ENCODE measurements at regions not wholly inside any gene's neighbourhood (a gene's known extent, or its start where the extent isn't known, plus 50 kb on each side); places are given as distances from the start of the nearest gene placed in this dataset.

GRCh38 chr2:235155163-235155562 is 203.3 kb downstream of the SH3BP4 start:
- no peaks in the 10 kb centered on the region for H3K79me2 ChIP-seq (ENCODE audit: control insufficient read depth in 1 of 2, insufficient read depth in 2 of 2, low read length in 2 of 2)
- H3K18ac ChIP-seq (ENCODE audit: extremely low read depth, low read length) = no peak overlapping the region
- no peak overlapping the region for H4K8ac ChIP-seq (ENCODE audit: extremely low read depth, insufficient read depth, low read length)
- H4K91ac ChIP-seq (replicated peaks; ENCODE audit: insufficient read length, low read length) = no peak overlapping the region
- no peak overlapping the region for H2BK120ac ChIP-seq (replicated peaks; ENCODE audit: low read depth, low read length)
- no peak overlapping the region for H3K23ac ChIP-seq (ENCODE audit: insufficient read length)
- no peak for DNase-seq (ENCODE audit: low read depth in 1 of 2, low spot score in 2 of 2)
- H3K9ac ChIP-seq (replicated peaks in 1 of 4; ENCODE audit: extremely low read depth in 1 of 4, low read depth in 3 of 4, low read length in 3 of 4) = no peak overlapping the region
- WGBS, 2 experiments (ENCODE audit: extremely low coverage in 1 of 2, insufficient coverage in 1 of 2, insufficient read length in 1 of 2, insufficient replicate concordance in 2 of 2, low coverage in 1 of 2, low lambda C conversion rate in 2 of 2, missing lambda C conversion rate in 1 of 2) = 92% methylated on average over 5 of the region's 5 CpGs; no CpG with 5 or more reads in 1 of the 2 experiments
- H2AFZ ChIP-seq (ENCODE audit: low read length) = no peak overlapping the region
- no peak overlapping the region for H3K4ac ChIP-seq (replicated peaks; ENCODE audit: insufficient read length, low read depth, low read length)
- no peak overlapping the region for H3K4me3 ChIP-seq (ENCODE audit: extremely low read depth in 1 of 4, insufficient read depth in 2 of 4, low read depth in 3 of 4, low read length in 4 of 4)
- no peak overlapping the region for H3K14ac ChIP-seq (ENCODE audit: insufficient read length)
- no peak overlapping the region for H4K5ac ChIP-seq (ENCODE audit: insufficient read length, low read depth, low read length)
- TF ChIP-seq SIX5 (IDR thresholded peaks at IDR 0.05; ENCODE audit: low read depth, low read length) (no peak), BACH1 (IDR thresholded peaks at IDR 0.05; ENCODE audit: low read length) (no peak)
- H3K56ac ChIP-seq (replicated peaks; ENCODE audit: insufficient read length, low read depth, low read length) = no peak overlapping the region
- CTCF ChIA-PET (ENCODE audit: partially characterized antibody) = interaction anchor here (1.2 to 1.6 kb wide), 2 partner anchors 21 to 23 kb away, joined by 3 to 4 read pairs; no protein-coding TSS in a partner anchor
- no peak for FAIRE-seq
- no peaks in the 10 kb centered on the region for H3K23me2 ChIP-seq (ENCODE audit: low read depth, low read length)
- H3K4me2 ChIP-seq (ENCODE audit: insufficient read depth in 1 of 2, low read depth in 2 of 2, low read length in 2 of 2) = no peak overlapping the region
- H3K27me3 ChIP-seq (replicated peaks in 1 of 4; ENCODE audit: control insufficient read depth in 3 of 4, extremely low read depth in 1 of 4, insufficient read depth in 3 of 4, low read length in 3 of 4) = peaks cover 0 to 3% (median 0%) of the 10 kb centered on the region in 4 experiments; a peak in 1 of 7 replicates
- H3K27ac ChIP-seq (ENCODE audit: low read depth, low read length) = no peak overlapping the region
- H3K9me3 ChIP-seq (ENCODE audit: insufficient read depth in 2 of 2, low read depth in 1 of 2, low read length in 1 of 2) = 0 out of 4 replicates have a peak, but pooled peaks cover 0 to 6% of the 10 kb centered on the region in 2 experiments
- no peaks in the 10 kb centered on the region for H3K79me1 ChIP-seq (ENCODE audit: low read depth, low read length)
- H2AK5ac ChIP-seq (ENCODE audit: low read depth, low read length) = no peak overlapping the region
- H2BK15ac ChIP-seq (ENCODE audit: low read length) = no peak overlapping the region
- peaks cover 6 to 17% (median 10%) of the 10 kb centered on the region in 4 experiments for H3K4me1 ChIP-seq (replicated peaks in 1 of 4; ENCODE audit: control insufficient read depth in 3 of 4, insufficient read depth in 4 of 4, low read length in 3 of 4)
- no peak overlapping the region for H2BK12ac ChIP-seq (ENCODE audit: low read depth, low read length)
- H2BK5ac ChIP-seq (ENCODE audit: low read depth, low read length) = no peak overlapping the region
- no peak overlapping the region for H2BK20ac ChIP-seq (ENCODE audit: low read length)
- H4K20me1 ChIP-seq (replicated peaks in 1 of 2; ENCODE audit: control insufficient read depth in 1 of 2, insufficient read depth in 2 of 2, low read length in 2 of 2) = no peaks in the 10 kb centered on the region
- no peaks in the 10 kb centered on the region for H3K36me3 ChIP-seq (ENCODE audit: control insufficient read depth in 2 of 4, insufficient read depth in 4 of 4, low read length in 3 of 4)
- POLR2A ChIA-PET (ENCODE audit: partially characterized antibody) = no interaction called here
